GM18498 (cell line): ENCODE measurements at regions not wholly inside any gene's neighbourhood (a gene's known extent, or its start where the extent isn't known, plus 50 kb on each side); places are given as distances from the start of the nearest gene placed in this dataset.

Source experiments
- ATAC-seq: cut with Tn5 transposase; IDR thresholded peaks from one replicate; pipeline ENCODE4 v1.9.1; 2021; ENCODE audit warnings: mild to moderate bottlenecking, moderate library complexity; ENCODE audit not compliant: unreplicated experiment

DNA sequence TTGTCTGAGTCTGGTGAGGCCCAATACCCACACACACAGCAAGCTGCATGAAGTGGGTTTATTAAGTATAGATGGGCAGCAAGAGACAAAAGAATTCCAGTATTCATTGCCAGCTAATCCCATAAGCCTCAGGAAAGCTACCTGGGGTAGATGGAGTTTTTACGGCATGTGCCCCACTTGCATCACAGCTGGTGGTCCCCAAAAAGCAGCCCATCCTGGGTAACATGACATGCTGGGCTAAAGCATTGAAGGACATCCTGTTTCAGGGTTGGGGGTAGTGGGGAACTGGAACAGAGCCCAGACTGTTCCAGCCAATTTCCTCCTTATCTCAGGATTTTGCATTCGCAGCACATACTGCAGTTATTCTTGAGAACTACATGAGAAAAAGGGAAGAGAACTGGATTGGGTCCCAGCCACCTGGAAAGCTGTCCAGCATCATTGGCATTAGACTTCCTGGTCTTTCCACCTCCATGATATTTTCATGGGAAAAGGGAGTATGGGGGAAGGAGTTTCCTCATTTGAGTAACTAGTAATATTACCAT is 240.1 kb upstream of the MMADHC start:
- ATAC-seq: no peak

- no peak for ATAC-seq
These were observed 239.0 kb upstream of the MMADHC start for GRCh38 chr2:149826471-149827125.

DNA sequence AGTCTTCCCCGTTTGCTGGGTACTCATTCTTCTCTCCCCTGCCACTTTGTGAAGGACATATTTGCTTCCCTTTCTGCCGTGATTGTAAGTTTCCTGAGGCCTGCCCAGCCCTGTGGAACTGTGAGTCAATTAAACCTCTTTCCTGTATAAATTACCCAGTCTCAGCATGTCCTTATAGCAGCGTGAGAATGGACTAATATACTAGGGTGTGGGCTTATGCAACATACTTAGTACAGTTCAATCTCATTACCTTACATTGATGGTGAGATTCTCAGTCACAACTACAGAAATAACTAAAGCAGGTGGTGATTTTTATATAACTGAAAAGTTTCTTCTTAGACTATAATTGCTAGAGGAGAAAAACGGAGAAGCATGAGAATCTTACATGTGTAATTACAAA is 237.9 kb upstream of the MMADHC start:
- no peak for ATAC-seq

DNA sequence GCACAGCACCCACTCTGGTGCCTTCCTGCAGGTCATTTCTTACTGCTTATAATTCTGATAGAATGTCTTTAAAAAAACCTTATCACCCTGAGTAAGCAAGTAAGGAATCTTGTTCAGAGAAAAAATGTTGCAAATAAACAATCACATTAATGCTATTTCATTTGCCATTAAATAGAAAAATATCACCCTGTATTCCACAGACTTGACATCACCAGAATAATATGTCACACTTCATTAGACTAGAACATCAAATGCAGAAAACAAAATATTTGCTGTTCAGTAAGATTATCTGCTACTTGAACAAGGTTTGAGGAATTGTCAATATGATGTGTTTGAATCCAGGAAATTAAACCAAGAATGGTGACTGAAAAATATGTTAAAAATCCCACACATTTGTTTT is 236.6 kb upstream of the MMADHC start:
- no peak for ATAC-seq

DNA sequence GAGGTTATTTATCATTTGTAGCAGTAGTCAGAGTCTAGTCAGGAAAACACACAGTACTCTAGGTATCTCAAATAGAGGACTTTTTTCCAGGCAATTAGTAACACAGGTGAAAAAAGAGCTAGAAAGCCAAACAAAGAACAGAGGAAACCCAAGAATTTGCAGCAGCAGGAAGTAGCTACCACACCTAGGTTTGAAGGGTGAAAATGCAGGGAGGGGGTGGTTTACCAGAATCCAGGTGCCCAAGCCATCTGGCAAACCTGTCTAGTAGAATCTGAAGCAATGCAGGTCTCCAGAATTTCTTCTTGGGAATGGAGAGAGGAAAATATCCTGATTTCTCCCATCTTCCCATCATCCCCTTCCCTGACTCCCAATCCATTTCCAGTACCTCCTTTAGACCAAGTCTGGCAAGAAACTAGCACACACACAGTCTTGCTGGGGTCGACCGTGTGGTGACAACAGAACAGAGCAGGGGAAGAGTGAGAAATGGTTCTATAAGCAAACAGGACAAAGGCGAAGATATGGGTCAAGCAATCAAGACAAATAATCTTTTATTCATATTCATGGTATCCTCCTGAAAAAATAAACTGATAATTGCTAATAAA is 231.9 kb upstream of the MMADHC start:
- ATAC-seq: no peak

- ATAC-seq: no peak
These were observed 229.4 kb upstream of the MMADHC start for GRCh38 chr2:149816756-149817551.

DNA sequence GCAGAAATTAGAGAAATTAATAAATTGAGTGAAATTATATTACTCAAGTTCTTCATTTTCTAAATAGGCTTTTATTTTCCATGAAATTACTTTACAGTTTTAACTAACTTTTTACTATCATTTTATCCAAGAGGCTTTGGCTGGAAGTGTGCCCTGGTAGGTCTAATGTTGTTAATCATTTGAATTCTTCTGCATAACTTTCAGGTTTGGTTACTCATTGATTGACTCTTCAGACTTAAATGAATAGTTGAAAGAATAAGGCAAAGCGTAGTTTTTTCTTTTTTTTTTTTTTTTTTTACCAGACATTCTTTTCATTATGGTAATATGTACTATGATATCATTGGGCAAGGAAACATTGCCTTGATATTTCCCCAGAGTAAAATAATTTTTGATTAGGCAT is 228.4 kb upstream of the MMADHC start:
- no peak for ATAC-seq

DNA sequence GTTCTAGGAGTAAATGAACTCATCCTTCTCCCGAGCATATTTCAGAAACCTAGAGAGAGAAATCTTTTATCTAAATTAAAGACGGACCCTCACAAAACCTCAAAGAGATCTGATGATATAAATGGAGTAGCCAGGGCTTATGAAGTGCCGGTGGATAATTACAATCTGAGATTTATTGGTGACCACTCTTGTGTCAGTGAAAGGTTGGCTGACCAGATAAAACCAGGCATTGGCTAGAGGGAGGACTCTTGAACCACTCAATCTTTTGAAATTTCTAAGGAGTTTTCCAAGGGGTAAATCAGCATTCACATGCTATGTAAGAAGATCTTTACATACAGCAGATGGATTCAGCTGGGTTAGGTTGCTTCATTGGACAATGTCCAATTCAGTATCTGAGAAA is 227.3 kb upstream of the MMADHC start:
- ATAC-seq: no peak

DNA sequence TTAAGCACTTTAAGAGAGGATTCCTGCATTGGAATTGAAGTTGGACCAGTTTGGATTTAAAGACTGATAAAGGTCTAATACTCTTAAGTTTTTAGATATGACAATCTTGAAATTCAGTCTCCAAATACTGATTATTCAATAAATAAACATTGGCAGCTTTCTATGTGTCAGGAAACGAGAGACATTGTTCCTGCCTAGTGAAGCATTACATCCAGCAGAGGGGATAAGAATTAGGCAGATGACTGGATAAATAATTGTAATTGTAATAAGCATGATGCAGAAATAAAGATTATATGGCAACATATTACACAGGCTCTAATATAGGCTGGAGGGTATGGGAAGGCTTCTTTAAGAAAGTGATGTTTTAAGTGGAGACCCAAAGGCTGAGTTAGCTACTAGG is 226.5 kb upstream of the MMADHC start:
- ATAC-seq: no peak

DNA sequence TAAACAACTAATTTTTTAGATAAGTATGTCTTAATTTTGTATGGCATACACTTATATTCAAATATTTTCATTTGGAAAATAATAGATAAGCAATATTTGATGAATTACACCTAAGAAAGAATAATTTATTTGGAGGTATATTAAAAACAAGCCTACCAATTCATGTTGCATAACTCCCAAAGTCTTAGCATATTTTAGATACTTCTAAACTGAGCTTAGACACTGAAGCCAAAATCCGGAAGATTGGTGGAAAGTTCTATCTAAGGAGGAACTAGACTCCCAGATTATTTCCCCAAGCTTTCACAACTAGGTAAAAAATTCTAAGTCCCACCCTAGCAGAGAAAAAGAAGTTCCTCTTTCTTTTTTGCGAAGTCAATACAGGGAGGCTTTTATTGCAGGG is 221.0 kb upstream of the MMADHC start:
- ATAC-seq: no peak

- no peak for ATAC-seq
These were observed 219.1 kb upstream of the MMADHC start for GRCh38 chr2:149806651-149807050.

- no peak for ATAC-seq
These were observed 213.3 kb upstream of the MMADHC start for GRCh38 chr2:149800624-149801542.

DNA sequence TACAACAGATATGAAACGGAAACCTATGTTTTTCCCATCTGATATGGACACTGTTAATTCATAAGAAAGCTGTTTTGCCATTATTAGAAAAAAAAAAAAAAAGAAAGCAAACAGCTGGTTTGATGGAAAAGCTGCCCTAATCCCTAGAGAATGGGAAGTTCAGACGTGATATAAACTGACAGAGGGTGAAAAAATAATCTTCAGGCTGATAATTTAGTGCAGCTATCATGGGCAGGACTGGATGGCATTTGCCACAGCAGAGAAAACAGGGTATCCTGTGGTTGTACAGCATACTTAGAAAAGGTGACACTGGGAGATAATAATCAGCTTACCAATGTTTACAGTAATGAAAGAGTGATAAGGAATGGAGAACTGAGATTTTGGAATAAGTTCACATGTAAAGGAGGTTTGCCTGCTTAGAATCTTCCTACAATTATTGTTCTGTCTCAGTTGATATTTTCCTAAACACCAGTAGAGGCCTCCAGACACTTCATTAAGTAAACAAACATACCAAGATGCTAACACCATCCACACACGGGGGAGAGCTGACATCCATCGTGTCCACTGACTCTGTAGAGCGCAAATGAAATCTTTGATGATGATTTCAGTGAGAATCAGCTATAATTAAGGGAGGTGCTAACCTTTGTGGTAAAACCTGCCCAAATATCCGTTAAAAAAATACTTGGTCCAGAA is 211.6 kb upstream of the MMADHC start:
- ATAC-seq: no peak

DNA sequence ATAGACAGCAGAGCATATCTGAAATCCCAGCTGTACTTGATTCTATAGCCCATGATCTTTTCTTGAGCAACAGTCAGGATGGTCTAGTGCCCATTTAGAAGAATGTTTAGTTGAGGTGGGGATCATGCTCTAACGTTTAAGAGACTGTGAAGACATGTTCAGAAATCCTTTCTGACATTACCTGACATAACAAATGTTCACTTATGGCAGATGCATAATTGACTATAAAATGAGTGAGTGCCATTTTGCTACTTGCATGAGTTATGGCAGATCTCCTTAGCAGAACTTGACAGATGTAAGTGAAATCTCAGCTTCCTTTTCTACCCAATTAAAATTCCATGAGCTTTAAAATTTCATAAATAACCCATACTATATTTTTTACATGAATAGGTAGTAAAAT is 209.5 kb upstream of the MMADHC start:
- ATAC-seq: no peak

DNA sequence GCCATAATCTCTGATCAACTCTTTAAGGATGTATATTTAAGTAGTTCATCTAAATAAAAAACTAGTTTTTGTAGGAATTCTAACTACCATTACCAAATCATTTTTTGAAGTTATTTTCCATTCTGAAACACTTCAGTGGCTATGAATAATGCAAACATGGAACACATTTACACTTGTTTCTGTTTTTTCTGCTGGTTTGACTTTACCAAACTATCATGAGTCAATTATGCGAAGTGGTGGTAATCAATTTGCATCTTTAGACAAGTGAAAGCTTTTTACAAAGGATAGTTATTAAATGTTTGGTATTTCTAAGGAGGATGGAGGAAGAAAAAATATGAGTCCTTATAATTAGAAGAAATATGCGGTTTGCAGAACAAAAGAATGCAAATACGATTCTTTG is 202.0 kb upstream of the MMADHC start:
- ATAC-seq: no peak

DNA sequence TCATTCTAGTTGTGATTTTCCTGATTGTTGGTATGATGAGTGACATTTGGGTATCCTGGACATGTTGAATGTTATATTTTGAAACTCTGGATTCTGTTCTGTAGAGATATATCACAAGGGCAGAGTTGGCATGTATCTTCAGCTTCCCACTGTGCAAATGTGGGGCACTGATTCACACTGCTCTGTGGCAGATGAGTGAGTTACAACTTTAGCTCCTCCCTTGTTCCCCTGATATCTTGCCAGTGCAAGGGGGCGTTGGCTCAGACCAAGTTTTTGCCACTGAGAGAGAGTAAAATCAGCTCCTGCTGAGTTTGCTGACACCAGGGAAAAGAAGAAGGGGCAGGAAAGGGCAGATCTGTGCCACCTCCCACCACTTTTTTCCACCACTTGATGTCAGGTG is 199.6 kb upstream of the MMADHC start:
- no peak for ATAC-seq

DNA sequence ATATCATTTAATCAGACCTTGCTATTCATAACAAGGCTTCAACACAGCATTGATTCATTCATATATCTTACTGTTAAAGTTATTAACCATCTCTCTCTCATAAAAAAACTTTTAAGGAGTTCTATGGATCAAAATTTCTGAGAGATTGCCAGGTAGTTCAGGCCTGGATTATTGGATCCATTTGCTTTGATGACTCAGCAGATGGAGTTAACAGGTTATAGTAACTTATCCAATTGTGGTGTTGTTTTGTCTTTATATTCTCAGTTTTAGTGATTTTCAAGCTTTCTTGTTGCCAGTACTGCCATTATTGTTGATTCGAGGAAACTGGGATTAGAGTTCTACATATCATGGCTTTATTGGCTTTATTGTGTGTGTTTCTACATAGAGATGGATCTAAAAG is 195.7 kb upstream of the MMADHC start:
- ATAC-seq: no peak

- no peak for ATAC-seq
These were observed 195.0 kb upstream of the MMADHC start for GRCh38 chr2:149782572-149782971.

DNA sequence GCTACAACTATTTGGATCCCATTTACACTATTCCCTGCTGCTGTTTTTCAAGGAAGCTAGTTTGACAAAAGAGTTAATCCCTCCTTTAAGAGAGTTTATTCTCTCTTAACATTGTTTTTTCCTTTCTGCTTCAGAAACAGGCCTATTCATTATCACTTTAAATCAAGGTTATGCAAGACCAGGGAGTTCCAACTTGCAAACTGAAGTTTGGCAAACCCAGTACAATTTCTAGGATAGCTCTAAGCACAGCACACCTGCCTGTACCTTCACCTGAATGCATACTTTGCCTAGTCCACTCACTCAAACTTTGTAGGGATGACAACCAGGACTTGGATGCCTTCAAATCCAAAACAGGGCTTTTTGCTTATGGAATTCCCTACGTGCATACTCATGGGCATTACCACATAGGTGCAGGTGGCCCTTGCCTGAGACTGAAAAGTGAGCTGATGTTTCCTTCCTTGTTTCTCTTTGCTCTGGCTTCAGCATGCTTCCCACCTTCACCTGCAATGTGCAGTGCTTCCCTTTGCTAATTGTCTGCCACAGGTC is 193.8 kb upstream of the MMADHC start:
- no peak for ATAC-seq

GRCh38 chr2:149773006-149773405 is 185.4 kb upstream of the MMADHC start:
- no peak for ATAC-seq
